NCI-H82 treated with DMSO at 0.1 percent for 48 hours (cell line): ENCODE measurements at regions not wholly inside any gene's neighbourhood (a gene's known extent, or its start where the extent isn't known, plus 50 kb on each side); places are given as distances from the start of the nearest gene placed in this dataset.
"Not testable (repeated sequence)": the region's sequence is repeated elsewhere in the genome, so short reads cannot be mapped to it uniquely, and the experiment has no call there.

Source experiments
- DNase-seq: peaks from one replicate; lab custom pipeline; 2025; ENCODE audit not compliant: unreplicated experiment; lab: John Stamatoyannopoulos, UW

DNA sequence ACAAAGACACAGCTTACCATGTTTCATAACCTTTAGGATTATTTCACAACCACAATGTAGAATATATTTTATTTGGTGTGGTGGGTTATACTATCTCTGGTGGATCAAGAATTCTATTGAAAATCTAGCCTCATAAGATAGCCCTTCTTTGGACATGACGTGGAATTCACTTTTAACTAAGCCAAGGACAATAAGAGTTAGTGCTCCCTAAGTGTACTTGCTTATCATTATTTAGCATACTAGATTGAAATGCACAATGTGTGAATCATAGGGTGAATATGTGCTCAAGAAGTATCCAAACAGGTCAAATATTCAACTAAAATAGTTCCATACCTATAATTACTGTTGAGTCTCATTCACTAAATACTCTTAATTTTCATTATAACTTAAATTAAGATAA lies 1179.5 kb upstream of the GOT2 start:
- no peak for DNase-seq

DNA sequence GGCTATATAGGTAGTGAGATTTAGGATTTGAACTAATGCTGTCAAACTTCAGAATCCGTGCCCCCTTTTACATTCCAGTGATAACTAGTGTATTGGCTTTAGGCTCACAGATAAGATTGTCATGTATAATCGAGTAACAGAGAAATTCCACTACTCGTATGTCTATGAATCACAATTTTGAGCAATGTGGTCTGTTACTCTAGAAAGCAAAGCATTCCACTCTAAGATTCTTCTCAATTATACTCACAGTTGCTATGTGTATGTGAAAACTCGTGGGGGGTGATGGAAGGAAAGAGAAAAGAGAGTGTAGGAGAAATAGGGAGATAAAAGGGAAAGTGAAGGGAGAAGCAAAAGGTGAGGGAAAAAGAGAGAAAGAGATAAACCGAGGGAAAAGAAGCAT lies 1175.1 kb upstream of the GOT2 start:
- DNase-seq, result no peak

DNA sequence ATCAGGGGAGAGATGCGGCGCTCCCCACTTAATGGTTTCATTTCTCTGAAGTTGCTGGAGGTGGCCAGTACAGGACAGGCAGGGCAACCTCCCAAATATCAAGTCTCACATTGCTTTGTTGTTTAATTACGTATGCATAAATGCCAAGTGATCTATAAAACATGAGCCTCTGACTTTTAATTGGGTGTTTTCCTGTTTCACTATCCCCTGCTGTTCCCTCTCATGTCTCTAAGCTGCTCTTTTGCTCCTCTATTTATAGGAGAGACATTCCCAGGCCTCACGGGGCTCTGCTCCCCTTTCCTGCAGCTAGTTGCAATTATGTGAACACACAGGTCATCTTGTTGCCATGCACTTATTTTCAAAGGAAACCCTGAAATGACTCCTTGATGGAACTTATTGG lies 1173.5 kb upstream of the GOT2 start:
- DNase-seq, result no peak

DNA sequence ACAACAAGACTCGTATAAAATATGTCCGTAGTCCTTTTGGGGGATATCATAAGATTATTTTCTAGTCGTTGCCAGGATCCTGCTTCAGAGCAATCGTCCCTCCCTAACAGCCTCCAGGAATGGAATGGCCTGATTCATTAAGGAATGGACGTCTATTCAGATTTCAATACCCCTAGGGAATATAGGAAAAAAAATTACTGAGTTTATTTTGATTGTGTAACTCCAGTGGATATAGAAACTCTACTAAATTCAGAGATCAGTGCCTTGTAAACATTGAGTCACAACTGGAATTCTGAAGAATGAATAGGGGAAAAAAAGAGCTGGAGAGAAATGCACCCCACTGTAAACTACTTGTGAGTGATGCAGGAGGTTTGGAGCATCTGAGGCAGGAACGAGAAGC lies 1171.5 kb upstream of the GOT2 start:
- no peak for DNase-seq

DNA sequence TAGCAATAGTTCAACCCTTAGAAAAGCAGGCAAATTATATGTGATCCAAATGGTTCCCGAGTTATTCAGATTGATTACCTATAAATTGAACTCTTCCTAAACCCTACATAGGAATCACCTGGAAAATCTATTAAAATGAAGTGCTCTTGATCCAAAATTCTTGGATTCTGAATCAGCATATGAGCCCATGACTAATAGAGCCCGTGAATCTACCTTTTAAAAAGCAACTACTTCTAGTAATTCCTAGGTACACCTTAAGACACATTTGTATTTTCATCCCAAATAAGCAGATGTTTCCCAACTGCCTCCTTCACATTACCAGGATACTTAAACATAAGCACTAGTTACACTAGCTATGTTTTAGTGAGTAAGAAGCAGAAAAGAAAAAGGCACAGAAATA lies 1171.0 kb upstream of the GOT2 start:
- DNase-seq, result no peak

DNA sequence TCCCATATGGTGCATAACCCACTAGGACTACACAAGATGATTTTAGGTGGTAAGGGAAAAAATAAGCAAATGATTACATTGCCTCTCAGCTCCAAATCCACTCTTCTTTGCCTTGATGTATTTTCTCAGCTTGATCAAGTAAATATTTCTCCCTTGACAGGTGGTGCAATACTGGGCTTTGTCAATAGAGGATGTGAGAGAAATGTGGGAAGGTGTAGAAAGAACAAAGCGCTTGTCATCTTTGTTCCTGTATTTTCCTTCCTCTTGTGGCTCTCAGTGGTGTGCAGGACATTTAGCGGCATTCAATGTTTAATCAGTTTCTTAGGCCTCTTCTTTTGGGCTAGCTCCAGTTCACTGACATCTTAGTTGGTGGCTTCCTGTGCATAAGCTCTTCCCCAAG lies 1165.8 kb upstream of the GOT2 start:
- DNase-seq, result no peak

DNA sequence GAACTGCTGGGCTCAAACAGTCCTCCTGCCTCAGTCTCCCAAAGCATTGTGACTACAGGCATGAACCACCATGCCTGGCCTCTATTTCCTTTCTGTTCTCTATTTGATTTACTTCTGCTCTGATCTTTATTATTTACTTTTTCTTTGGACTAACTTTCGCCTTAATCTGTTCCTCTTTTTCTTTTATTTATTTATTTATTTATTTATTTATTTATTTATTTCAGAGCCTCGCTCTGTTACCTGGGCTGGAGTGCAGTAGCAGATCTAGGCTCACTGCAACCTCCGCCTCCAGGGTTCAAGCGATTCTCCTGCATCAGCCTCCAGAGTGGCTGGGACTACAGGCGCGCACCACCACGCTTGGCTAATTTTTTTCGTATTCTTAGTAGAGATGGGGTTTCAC lies 1158.3 kb upstream of the GOT2 start:
- DNase-seq, result no peak

DNA sequence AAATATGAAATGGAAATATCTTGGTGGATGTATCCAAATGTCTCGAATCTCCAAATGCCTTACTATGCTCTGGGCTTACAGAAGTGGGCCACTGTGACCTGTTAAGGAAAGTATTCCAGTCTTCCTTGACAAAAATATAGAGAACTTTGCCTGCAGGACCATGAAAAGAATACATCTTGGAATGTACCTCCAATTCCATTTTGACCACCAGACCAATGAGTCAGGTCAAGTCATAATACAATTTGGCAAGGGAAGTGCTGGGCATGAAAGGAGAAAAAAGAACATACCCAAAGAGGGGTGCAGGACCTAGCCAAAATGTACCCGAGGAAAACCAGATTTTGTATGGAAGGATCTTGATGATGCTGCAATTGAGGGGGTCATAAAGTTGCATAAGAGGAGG lies 1153.7 kb upstream of the GOT2 start:
- no peak for DNase-seq

DNA sequence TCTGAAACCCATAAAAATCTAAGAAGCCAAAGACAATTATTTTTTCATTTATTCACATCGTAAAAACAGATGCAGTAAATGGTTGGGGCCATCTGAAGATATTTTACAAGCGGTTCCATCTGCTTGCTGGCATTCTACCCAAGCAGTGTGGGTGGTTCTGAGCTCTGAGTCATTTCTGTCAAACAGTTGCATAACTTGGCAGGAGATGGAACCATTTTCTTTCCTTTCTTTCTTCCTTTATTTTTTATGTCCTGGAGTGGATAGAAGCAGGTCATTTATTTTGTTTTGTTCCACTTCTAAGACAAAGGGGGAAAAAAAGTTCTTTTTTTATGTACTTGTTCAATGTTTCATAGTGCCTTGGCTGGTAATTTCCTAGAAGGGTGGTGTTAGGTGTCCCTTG lies 1151.9 kb upstream of the GOT2 start:
- DNase-seq, result no peak

DNA sequence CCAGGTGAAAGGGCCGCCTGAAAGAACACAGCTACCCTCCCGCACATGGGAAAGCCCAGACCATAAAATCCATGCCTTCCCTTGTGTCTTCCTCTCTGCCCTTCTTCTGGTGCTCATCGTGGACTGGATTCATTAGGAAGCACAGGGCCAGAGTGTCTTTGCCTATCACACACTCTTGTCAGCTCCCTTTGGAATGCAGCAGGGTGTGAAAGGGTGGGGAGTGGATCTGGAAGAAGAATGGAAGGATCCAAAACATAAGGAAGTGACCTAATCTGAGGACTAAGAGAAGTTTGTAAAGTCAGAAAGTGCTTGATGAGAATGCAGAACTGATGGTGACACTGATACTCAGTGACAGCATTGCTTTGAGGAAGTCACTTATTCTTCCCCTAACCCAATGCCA lies 1147.3 kb upstream of the GOT2 start:
- no peak for DNase-seq

DNA sequence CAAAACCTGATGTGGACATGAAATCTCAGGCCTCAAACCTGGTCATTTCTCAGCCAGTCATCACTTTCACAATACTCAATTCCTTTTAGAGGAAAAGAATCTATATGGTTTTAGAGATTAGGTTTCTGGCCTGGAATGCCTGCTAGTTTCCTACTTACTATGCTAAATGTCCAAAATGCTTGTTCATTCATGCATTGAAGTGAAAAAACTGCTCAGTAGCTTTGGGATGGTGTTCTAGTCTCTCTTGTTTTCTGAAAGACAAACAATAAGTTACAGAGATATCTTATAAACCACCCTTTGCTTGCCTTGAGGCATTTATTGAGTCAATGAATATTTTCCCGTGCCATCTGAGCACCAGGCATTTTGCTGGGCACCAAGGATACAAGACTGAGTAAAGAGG lies 1146.5 kb upstream of the GOT2 start:
- no peak for DNase-seq

DNA sequence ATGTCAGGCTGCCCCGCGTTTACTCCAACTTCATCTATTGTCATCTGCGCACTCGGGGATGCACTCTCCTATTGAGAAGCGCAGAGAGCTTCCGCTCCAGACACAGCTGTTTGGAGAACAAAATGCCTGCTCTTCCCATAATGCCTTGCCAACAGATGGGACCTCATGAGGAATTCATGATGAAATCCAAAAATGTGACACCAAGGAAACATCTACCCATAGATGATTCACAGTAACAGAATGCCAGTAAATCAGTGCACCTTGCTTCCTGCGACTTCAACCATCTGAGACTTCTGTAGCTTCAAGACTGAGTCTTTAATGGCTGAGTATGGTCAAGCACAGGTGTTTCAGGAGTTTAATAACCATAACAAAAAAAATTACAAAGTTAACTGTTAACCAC lies 1144.9 kb upstream of the GOT2 start:
- no peak for DNase-seq

DNA sequence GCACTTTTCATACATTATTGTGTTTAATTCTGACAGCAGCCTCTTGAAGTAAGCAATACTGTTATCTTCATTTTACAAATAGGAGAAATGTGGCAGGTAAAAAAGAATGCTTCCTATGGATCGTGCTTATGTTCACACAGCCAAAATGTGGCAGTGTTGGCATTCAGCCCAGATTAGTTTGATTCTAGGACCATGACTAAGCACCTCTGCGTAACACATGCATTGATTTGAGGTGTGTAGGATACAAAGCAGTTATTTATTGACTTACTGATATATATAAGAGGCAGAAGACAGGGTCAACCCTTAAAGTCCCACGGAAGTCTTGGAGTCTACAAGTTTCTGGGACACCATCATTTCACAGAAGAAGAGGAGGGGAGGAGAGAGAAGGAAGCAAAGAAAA lies 1144.4 kb upstream of the GOT2 start:
- no peak for DNase-seq

DNA sequence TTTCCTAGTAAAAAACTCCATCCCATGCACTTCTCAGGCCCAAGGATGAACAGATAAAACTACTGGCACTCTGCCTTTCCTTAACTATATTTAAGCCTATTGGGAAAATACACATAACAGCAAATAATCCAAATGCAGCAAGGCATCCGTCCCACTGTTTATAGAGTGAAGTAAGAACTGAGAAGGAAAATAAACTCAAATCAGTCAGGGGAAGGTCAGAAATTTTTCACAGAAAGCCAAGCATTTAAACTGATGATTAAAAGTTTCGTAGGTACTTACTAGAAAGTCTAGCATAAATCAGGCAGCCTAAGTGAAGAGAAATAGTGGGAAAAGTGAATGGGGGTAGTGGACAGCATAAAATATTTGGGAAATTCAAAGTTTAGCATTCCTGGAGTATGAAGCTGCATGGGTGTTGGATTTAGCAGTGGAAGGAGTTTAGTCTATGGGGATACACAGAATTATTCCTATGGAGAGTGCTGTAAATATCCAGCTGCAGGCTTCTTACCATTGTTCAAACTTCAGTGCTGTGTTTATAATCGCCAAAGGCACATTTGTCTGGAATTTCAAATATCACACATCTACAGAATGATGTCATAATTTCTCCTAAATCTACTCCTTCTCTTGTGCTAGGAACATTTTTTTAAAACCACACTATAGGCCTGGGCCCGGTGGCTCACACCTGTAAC lies 1131.0 kb upstream of the GOT2 start:
- no peak for DNase-seq

DNA sequence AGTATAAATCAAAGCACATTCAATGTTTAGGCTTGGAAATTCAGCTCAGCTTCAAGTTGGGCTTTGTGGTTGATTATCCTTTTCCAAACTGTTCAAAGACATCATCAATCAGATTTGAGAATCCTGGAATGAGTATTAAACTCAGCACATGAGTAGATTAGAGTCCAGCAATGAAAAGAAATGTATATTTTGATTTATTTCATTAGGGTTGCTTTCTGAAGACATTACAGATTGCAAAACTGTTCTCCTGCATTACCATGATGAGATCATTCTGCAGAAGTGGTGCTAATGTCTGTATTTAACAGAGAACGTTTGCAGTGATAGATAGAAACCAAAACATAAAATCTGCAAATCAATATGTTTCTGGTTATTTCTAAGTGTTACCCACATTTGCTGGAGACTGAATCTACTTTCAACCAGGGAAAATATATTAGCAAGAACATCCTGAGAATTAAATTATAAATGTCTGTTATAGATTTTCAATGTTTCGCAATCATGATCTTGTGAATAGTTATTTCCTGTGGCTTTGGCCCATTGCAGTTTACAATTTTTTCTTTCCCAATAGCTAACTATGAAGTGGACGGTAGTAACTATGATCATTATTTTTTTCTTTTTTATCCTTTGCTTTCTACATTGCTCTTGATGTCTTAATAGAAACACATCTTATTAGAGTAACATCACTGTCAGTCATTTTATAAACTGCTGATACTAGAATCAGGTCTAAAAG lies 1125.7 kb upstream of the GOT2 start:
- DNase-seq, result no peak

DNA sequence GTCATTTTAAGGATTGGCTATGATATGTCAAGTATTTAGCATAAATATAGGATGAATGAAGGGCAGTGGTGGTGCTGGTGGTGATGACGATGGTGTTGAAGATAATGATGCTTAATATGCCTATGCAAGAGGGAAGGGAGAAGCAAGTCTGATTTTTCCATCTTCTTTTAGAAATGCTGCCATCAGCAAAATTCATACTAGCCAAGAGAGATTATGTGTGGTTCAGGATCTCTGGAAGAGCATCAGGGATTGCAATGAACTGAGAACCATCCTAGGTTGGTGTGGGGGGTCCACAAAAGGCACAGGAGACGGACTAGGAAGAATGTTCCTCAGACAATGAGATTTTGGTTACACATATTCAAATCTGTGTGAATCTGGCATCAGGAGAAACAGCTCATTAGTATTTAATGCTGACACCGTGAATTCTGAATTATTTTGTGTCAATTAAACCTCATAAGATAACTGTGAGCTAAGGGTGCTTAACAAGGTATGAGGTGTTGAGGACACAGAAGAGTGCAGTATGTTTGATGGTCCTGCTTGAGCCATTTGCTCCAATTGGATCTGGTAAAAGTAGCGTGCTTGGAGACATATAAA lies 1120.8 kb upstream of the GOT2 start:
- no peak for DNase-seq

DNA sequence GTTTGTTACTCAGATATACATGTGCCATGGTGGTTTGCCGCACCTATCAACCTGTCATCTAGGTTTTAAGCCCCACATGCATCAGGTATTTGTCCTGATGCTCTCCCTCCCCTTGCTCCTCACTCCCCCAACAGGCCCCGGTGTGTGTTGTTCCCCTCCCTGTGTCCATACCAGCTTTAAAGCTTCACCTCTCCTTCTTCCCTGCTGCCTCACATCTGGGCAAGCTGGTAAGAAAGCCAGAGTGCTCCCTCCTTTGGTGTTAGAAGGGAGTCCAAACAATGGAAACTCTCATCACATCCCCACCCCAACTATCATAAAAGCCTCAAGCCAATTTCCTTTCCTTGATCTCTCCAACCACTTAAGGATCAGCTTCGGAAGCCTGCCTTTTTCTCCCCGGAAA lies 1115.6 kb upstream of the GOT2 start:
- DNase-seq, result no peak

DNA sequence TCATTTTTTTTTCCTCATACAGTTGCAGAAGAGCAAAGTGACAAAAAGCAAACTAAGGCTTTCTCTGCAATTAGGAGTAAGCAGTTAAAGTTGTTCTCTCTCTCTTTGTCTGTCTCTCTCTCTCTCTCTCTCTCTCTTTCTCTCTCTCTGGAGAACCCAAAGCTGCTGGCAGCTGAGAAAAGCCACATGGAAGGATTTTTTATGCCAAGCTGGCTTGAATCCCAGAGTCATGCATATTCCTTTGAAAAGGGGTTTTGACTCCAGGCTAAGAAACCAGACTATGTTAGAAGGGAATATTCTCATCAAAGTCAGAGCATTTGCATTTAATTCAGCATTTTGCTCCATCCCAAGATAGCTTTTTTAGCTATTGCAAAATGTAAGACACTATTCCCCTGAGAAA lies 1114.2 kb upstream of the GOT2 start:
- no peak for DNase-seq

DNA sequence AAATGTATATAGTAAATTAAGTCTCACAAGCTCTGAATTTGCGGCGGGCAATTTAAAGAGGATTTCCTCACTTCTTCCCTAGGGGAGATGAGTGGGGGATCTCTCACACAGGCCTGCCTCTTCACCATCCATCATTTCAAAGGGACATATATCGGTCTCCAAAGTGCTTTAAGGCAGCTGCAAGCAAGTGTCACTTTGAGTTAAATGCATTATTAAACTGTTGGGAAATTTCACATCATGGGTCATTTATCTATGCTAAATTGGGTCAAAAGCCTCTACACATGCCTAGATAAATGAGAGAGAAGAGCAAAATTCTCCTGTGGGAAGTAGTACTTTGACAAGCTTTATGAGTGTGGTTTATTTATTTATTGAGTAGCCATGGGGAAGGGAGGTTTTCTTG lies 1106.1 kb upstream of the GOT2 start:
- DNase-seq, result no peak

DNA sequence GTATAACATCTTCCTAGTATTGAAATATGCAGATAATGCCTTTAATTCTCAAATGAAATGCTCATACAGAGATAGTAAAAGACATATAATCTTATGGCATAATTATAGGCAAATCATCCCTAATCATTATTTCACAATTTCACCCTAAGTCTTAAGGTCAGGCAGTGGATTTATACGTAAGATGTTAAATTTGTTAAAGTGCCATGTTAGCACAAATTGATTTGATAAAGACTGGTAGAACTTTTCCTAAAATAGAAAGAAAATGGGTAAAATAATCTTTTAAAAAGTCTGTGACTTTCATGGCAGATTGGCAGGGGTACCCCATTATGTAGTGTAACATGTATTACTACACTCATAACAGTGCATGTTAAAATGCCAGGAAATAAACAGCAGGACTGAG lies 1092.7 kb upstream of the GOT2 start:
- DNase-seq, result no peak

DNA sequence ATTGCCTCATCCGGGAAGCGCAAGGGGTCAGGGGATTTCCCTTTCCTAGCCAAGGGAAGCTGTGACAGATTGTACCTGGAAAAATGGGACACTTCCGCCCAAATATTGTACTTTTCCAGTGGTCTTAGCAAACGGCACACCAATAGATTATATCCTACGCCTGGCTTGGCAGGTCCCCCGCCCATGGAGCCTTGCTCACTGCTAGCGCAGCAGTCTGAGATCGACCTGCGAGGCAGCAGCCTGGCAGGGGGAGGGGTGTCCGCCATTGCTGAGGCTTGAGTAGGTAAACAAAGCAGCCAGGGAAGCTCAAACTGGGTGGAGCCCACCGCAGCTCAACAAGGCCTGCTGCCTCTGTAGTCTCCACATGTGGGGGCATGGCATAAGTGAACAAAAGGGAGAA lies 1075.4 kb upstream of the GOT2 start:
- DNase-seq, result not testable (repeated sequence)

DNA sequence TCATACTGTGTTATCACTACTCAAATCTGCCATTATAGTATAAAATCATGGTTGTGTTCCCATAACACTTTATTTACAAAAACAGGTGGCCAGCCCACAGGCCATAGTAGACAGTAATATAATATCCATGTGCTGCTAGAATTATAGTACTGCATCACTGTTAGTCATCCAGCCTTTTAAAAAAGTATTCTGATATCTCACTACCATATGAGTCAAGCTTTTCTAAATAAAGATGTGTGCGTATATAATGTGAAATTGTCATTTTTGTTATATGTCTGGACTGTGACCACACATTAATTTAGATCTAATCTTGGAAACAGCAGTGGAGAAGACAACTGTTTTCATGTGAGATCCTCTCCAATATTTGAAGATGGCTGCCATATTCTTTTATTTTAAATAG lies 1049.1 kb upstream of the GOT2 start:
- DNase-seq, result no peak

DNA sequence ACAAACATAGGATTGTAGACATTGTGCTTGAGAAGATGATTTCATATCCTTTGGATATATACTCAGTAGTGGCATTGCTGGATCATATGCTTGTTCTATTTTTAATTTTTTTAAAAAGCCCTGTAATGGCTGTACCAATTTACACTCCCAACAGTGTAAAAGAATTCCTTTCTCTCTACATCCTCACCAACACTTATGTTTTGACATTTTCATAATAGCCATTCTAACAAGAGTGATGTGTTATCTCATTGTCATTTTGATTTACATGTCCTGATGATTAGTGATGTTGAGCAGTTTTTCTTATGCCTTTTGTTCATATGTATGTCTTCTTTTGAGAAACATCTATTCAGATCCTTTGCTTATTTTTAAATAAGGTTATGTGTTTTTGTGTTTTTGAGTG lies 1039.2 kb upstream of the GOT2 start:
- no peak for DNase-seq
